ENCODE measurements at regions not wholly inside any gene's neighbourhood (a gene's known extent, or its start where the extent isn't known, plus 50 kb on each side); places are given as distances from the start of the nearest gene placed in this dataset.

DNA sequence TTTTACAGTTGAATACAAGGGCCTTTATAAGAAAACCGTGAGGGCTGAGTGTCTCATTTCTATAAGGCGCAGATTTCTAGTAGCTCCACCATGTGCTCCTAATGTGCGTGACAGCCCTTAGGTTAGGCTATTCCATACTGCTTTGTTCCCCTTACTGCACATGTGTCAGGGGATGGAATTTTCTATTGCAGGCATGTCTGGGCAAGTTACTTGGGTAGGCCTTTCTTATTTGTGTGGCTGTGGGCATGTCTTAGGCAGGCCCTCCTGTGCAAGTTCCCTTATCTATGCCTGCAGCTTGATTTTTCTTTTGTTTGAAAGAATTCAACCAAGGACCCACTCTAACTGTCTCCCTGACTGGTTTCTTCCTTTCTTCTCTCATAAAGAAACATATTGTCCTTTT, 434.2 kb upstream of the CNTN3 start:
- Histone ChIP-seq H3K36me3 (no peaks in the 10 kb centered on the region), H3K4me1 (no peaks in the 10 kb centered on the region), H3K4me3 (no peak overlapping the region), H3K27ac (no peak overlapping the region), H3K9me3 (no peaks in the 10 kb centered on the region), H3K27me3 (no peaks in the 10 kb centered on the region)
- intact Hi-C loops (cut with DNase I) = no loop called here
- 65 to 83% methylated on average over 3 of the region's 3 CpGs for WGBS, 2 donors
- no peak for DNase-seq
- TF ChIP-seq, protein P1, sequence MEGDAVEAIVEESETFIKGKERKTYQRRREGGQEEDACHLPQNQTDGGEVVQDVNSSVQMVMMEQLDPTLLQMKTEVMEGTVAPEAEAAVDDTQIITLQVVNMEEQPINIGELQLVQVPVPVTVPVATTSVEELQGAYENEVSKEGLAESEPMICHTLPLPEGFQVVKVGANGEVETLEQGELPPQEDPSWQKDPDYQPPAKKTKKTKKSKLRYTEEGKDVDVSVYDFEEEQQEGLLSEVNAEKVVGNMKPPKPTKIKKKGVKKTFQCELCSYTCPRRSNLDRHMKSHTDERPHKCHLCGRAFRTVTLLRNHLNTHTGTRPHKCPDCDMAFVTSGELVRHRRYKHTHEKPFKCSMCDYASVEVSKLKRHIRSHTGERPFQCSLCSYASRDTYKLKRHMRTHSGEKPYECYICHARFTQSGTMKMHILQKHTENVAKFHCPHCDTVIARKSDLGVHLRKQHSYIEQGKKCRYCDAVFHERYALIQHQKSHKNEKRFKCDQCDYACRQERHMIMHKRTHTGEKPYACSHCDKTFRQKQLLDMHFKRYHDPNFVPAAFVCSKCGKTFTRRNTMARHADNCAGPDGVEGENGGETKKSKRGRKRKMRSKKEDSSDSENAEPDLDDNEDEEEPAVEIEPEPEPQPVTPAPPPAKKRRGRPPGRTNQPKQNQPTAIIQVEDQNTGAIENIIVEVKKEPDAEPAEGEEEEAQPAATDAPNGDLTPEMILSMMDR (IDR thresholded peaks at IDR 0.05) = no peak
- TF ChIP-seq POLR2A (IDR thresholded peaks at IDR 0.05) = no peak

DNA sequence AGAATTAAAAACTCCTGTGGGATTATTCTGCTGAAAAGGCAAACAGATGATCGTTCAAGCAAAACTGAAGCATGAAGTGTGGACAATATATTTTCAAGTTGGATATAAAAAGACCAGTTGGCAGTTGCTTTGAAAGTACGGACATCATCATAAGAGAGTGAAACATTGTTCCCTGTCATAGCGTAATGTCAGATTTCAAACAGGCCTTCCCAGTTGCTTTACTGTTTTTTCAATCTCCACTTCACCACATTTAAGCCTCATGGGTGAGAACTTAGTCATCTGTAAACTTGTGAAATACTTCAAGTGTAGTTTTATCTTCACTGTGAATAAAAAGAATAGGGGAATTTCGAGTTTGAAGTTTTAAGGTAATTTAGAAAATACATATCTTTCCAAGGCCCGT, 435.1 kb upstream of the CNTN3 start:
- no peaks in the 10 kb centered on the region for H3K4me1 ChIP-seq
- no peak overlapping the region for H3K4me3 ChIP-seq
- no peak for DNase-seq
- 48 to 53% methylated on average over 5 of the region's 5 CpGs for WGBS, 2 donors
- intact Hi-C loops (cut with DNase I) = no loop called here
- TF ChIP-seq POLR2A (IDR thresholded peaks at IDR 0.05) = no peak
- TF ChIP-seq, protein P1 (IDR thresholded peaks at IDR 0.05) = no peak
- H3K36me3 ChIP-seq = no peaks in the 10 kb centered on the region
- no peak overlapping the region for H3K27ac ChIP-seq
- no peaks in the 10 kb centered on the region for H3K27me3 ChIP-seq
- H3K9me3 ChIP-seq = no peaks in the 10 kb centered on the region

DNA sequence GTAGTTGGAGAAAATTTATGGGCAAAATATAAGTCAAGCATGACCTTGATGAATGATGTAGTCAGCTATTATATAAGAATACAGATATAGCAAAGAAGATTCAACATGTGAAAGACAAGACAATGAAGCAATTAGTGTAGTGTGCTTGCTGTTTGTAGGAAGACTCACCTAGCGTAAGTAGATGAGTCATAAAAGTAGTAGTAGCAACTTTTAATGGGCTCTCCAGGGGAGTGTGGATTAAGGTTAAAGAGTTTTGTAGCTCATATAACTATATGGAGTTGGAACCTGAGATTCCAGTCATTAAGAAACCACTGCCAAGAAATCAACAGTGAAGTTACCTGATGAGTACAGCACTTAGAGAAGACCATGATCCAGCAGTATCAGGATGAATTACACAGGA, 444.7 kb upstream of the CNTN3 start:
- TF ChIP-seq, protein P1 (IDR thresholded peaks at IDR 0.05) = no peak
- TF ChIP-seq POLR2A (IDR thresholded peaks at IDR 0.05) = no peak
- no peak for DNase-seq
- Histone ChIP-seq H3K27me3 (no peaks in the 10 kb centered on the region), H3K27ac (no peak overlapping the region), H3K4me3 (no peak overlapping the region), H3K4me1 (no peaks in the 10 kb centered on the region), H3K36me3 (no peaks in the 10 kb centered on the region), H3K9me3 (no peaks in the 10 kb centered on the region)
- WGBS, 2 donors = 50 to 53% methylated on average over 1 of the region's 1 CpG
- intact Hi-C loops (cut with DNase I) = no loop called here

DNA sequence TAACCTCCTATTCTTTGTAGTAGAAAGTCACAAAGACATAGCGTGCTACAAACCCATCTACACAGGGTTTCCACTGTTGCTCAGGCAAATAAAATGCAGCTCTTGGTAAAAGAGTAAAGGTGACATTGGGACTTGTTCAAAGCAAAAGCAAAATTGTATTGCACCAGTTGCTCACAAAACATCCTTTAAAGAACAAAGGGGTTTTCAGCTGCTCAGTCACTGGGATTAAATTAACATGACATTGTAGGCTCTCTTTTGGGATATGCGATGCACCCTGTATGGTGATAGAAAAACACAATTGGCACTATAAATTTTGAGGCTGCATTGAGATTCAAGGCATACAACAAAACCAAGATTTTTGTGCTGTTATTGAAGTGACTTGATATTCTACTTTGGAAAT, 447.3 kb upstream of the CNTN3 start:
- Histone ChIP-seq H3K27ac (no peak overlapping the region), H3K36me3 (no peaks in the 10 kb centered on the region), H3K9me3 (no peaks in the 10 kb centered on the region), H3K27me3 (no peaks in the 10 kb centered on the region), H3K4me3 (no peak overlapping the region), H3K4me1 (no peaks in the 10 kb centered on the region)
- TF ChIP-seq POLR2A (IDR thresholded peaks at IDR 0.05) = no peak
- TF ChIP-seq, protein P1 (IDR thresholded peaks at IDR 0.05) = no peak
- DNase-seq = no peak
- intact Hi-C loops (cut with DNase I) = no loop called here
- WGBS, 2 donors = 85 to 91% methylated on average over 2 of the region's 2 CpGs

DNA sequence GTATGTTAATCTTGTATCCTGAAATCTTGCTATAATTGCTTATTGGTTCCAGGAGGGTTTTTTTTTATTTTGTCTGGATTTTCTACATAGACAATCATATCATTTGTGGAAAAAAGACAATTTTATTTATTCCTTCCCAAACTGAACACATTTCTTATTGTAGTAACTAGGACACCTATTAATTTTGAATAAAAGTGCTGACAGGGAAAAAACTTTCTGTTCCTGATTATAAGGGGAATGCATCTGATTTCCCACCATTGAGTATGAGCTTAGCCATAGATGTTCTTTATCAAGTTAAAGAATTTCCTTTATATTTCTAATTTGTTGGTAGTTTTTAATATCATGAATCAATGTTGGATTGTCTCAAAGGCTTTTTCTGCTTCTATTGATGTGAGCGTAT, 460.7 kb upstream of the CNTN3 start:
- no peak for DNase-seq
- no peak overlapping the region for H3K27ac ChIP-seq
- H3K4me3 ChIP-seq = no peak overlapping the region
- WGBS, 2 donors = 97 to 100% methylated on average over 1 of the region's 1 CpG
- H3K36me3 ChIP-seq = no peaks in the 10 kb centered on the region
- no peaks in the 10 kb centered on the region for H3K27me3 ChIP-seq
- TF ChIP-seq, protein P1 (IDR thresholded peaks at IDR 0.05) = no peak
- TF ChIP-seq POLR2A (IDR thresholded peaks at IDR 0.05) = no peak
- no peaks in the 10 kb centered on the region for H3K4me1 ChIP-seq
- peaks cover 0 to 1% (median 0%) of the 10 kb centered on the region in 3 donors for H3K9me3 ChIP-seq
- intact Hi-C loops (cut with DNase I) = no loop called here

Measured in esophagus squamous epithelium (tissue), 5 donors.